Liver (tissue), 7 donors: ENCODE measurements at regions not wholly inside any gene's neighbourhood (a gene's known extent, or its start where the extent isn't known, plus 50 kb on each side); places are given as distances from the start of the nearest gene placed in this dataset.

ENCODE experiments used
- DNase-seq: peaks from one replicate; pipeline ENCODE4 v3.0.0-alpha.2; 2017; ENCODE audit warnings: low spot score
- H3K27ac ChIP-seq, 2 donors: one replicate each; pipeline ENCODE4 v1.7.0; 2013; ENCODE audit warnings: inconsistent platforms in 2 of 2, low read length in 2 of 2, control low read depth in 1 of 2, low read depth in 1 of 2, mild to moderate bottlenecking in 1 of 2
- H3K27me3 ChIP-seq, 4 donors: one replicate each; pipeline versions ENCODE4 v1.6.1 to v1.7.0; 2013; ENCODE audit warnings: low read length in 3 of 4, inconsistent platforms in 1 of 4, mild to moderate bottlenecking in 1 of 4, moderate library complexity in 1 of 4; ENCODE audit not compliant: control insufficient read depth in 4 of 4, insufficient read depth in 4 of 4
- H3K36me3 ChIP-seq, 4 donors: one replicate each; pipeline versions ENCODE4 v1.6.1 to v1.7.0; 2013; ENCODE audit warnings: low read length in 3 of 4, mild to moderate bottlenecking in 3 of 4, low read depth in 1 of 4, moderate library complexity in 1 of 4; ENCODE audit not compliant: control insufficient read depth in 4 of 4, insufficient read depth in 3 of 4
- H3K4me1 ChIP-seq, 4 donors: one replicate each; pipeline versions ENCODE4 v1.6.1 to v1.7.0; 2013; ENCODE audit warnings: low read length in 3 of 4, mild to moderate bottlenecking in 3 of 4, moderate library complexity in 1 of 4; ENCODE audit not compliant: control insufficient read depth in 4 of 4, insufficient read depth in 4 of 4
- H3K4me3 ChIP-seq, 3 donors: one replicate each; pipeline versions ENCODE4 v1.6.1 to v1.7.0; 2013; ENCODE audit warnings: low read length in 3 of 3, control low read depth in 1 of 3, low read depth in 1 of 3, mild to moderate bottlenecking in 1 of 3
- H3K9ac ChIP-seq, 2 donors: one replicate each; pipeline ENCODE4 v1.7.0; 2013; ENCODE audit warnings: low read length in 2 of 2, mild to moderate bottlenecking in 2 of 2, moderate library complexity in 2 of 2, control low read depth in 1 of 2, low read depth in 1 of 2
- H3K9me3 ChIP-seq, 4 donors: one replicate each; pipeline versions ENCODE4 v1.6.1 to v1.7.0; 2013; ENCODE audit warnings: low read length in 3 of 4; ENCODE audit not compliant: control insufficient read depth in 4 of 4
- CTCF ChIP-seq: fragments of 150-350 bp; IDR thresholded peaks from 2 replicates; pipeline ENCODE4 v1.5.1; 2017; ENCODE audit warnings: improper control_type of control experiment, low read depth, low read length; ENCODE audit not compliant: missing input control
- EGR1 ChIP-seq, 2 donors: IDR thresholded peaks; 2 replicates each; pipeline ENCODE4 v1.6.1; 2016 to 2018; ENCODE audit warnings: antibody characterized with exemption in 2 of 2, low read depth in 2 of 2
- FOXA1 ChIP-seq: IDR thresholded peaks from 2 replicates; pipeline ENCODE4 v1.6.1; 2016; ENCODE audit warnings: antibody characterized with exemption
- FOXA2 ChIP-seq: IDR thresholded peaks from 2 replicates; pipeline ENCODE4 v1.6.1; 2016; ENCODE audit warnings: antibody characterized with exemption
- GABPA ChIP-seq, 2 donors: IDR thresholded peaks in 1 of 2; conservative IDR thresholded peaks in 1 of 2; 2 replicates each; pipeline ENCODE4 v1.6.1; 2016; ENCODE audit warnings: antibody characterized with exemption in 2 of 2, mild to moderate bottlenecking in 1 of 2, moderate library complexity in 1 of 2
- HNF4A ChIP-seq, 2 donors: conservative IDR thresholded peaks; 2 replicates each; pipeline ENCODE4 v1.6.1; 2016; ENCODE audit warnings: antibody characterized with exemption in 2 of 2, mild to moderate bottlenecking in 2 of 2
- HNF4G ChIP-seq: IDR thresholded peaks from 2 replicates; pipeline ENCODE4 v1.6.1; 2016; ENCODE audit warnings: antibody characterized with exemption
- JUND ChIP-seq, 2 donors: IDR thresholded peaks; 2 replicates each; pipeline ENCODE4 v1.6.1; 2016; ENCODE audit warnings: antibody characterized with exemption in 2 of 2
- MAX ChIP-seq: IDR thresholded peaks from 2 replicates; pipeline ENCODE4 v1.6.1; 2016; ENCODE audit warnings: antibody characterized with exemption
- NR2F2 ChIP-seq: IDR thresholded peaks from 2 replicates; pipeline ENCODE4 v1.6.1; 2016; ENCODE audit warnings: antibody characterized with exemption
- RAD21 ChIP-seq, 2 donors: IDR thresholded peaks; 2 replicates each; pipeline ENCODE4 v1.6.1; 2016; ENCODE audit warnings: antibody characterized with exemption in 2 of 2, mild to moderate bottlenecking in 2 of 2
- REST ChIP-seq: IDR thresholded peaks from 2 replicates; pipeline ENCODE4 v1.6.1; 2016; ENCODE audit warnings: antibody characterized with exemption, mild to moderate bottlenecking
- RXRA ChIP-seq, 2 donors: IDR thresholded peaks; 2 replicates each; pipeline ENCODE4 v1.6.1; 2017 to 2018; ENCODE audit warnings: antibody characterized with exemption in 2 of 2, mild to moderate bottlenecking in 1 of 2
- SP1 ChIP-seq: IDR thresholded peaks from 2 replicates; pipeline ENCODE4 v1.6.1; 2018; ENCODE audit warnings: antibody characterized with exemption, mild to moderate bottlenecking
- TAF1 ChIP-seq: conservative IDR thresholded peaks from 2 replicates; pipeline ENCODE4 v1.6.1; 2016; ENCODE audit warnings: antibody characterized with exemption, mild to moderate bottlenecking
- YY1 ChIP-seq: IDR thresholded peaks from 2 replicates; pipeline ENCODE4 v1.6.1; 2016; ENCODE audit warnings: antibody characterized with exemption, mild to moderate bottlenecking
- ZBTB33 ChIP-seq: IDR thresholded peaks from 2 replicates; pipeline ENCODE4 v1.6.1; 2016; ENCODE audit warnings: antibody characterized with exemption
- donor health status: healthy.
- donor health status: healthy.
- donor health status: healthy.
- donor health status: healthy.

GRCh38 chr2:48829569-48829968, 74.0 kb upstream of the LHCGR start:
- Histone ChIP-seq H3K36me3 (no peaks in the 10 kb centered on the region), H3K27me3 (peaks cover 0 to under 1% (median 0%) of the 10 kb centered on the region in 4 donors), H3K4me1 (no peaks in the 10 kb centered on the region), H3K9ac (no peak overlapping the region), H3K4me3 (no peak overlapping the region), H3K27ac (no peak overlapping the region), H3K9me3 (no peaks in the 10 kb centered on the region)
- DNase-seq, result no peak
- TF ChIP-seq MAX, result no peak
- TF ChIP-seq RAD21 (IDR thresholded peaks at IDR 0.05), result no peak
- no peak for TF ChIP-seq SP1
- TF ChIP-seq GABPA (IDR thresholded peaks at IDR 0.05 in 1 of 2, conservative IDR thresholded peaks at IDR 0.05 in 1 of 2), result no peak
- TF ChIP-seq FOXA2, result no peak
- TF ChIP-seq CTCF, result no peak
- TF ChIP-seq FOXA1, result no peak
- no peak for TF ChIP-seq HNF4G
- TF ChIP-seq RXRA (IDR thresholded peaks at IDR 0.05), result no peak
- TF ChIP-seq JUND (IDR thresholded peaks at IDR 0.05), result no peak
- no peak for TF ChIP-seq NR2F2
- TF ChIP-seq YY1, result no peak
- no peak for TF ChIP-seq TAF1
- TF ChIP-seq ZBTB33, result no peak
- no peak for TF ChIP-seq HNF4A (conservative IDR thresholded peaks at IDR 0.05)
- TF ChIP-seq REST, result no peak
- no peak for TF ChIP-seq EGR1 (IDR thresholded peaks at IDR 0.05; ENCODE audit: low read depth in 2 of 2)

- Histone ChIP-seq H3K9ac (no peak overlapping the region), H3K36me3 (no peaks in the 10 kb centered on the region), H3K9me3 (no peaks in the 10 kb centered on the region), H3K27me3 (peaks cover 0 to 2% (median 0%) of the 10 kb centered on the region in 4 donors), H3K27ac (no peak overlapping the region), H3K4me1 (no peaks in the 10 kb centered on the region), H3K4me3 (no peak overlapping the region)
- DNase-seq, result no peak
- TF ChIP-seq RAD21 (IDR thresholded peaks at IDR 0.05) (no peak), JUND (IDR thresholded peaks at IDR 0.05) (no peak), ZBTB33 (no peak), CTCF (no peak), GABPA (IDR thresholded peaks at IDR 0.05 in 1 of 2, conservative IDR thresholded peaks at IDR 0.05 in 1 of 2) (no peak), YY1 (no peak), HNF4G (no peak), REST (no peak), FOXA1 (no peak)
These were observed 73.5 kb upstream of the LHCGR start for GRCh38 chr2:48829036-48829435.
